ENCODE measurements at regions not wholly inside any gene's neighbourhood (a gene's known extent, or its start where the extent isn't known, plus 50 kb on each side); places are given as distances from the start of the nearest gene placed in this dataset.

DNA sequence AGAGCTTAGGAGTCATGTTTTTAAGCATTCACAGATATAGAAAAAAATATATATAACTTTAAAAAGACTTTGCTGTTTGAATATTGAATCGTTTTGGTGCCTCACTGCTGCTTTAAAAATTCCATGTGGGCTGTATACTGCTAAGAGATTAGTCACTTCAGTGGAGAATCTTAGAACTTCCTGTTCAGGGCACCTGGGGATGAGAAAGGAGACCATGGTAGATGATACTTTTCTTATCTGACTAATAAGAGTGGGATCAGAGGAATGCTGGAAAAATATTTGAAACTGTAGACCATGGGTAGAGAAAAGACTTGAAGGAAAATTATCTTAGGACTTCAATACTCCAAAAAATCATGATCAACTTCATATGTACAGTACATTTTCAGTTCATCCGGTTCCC is 442.2 kb upstream of the SETBP1 start:
- TF ChIP-seq, protein P1, sequence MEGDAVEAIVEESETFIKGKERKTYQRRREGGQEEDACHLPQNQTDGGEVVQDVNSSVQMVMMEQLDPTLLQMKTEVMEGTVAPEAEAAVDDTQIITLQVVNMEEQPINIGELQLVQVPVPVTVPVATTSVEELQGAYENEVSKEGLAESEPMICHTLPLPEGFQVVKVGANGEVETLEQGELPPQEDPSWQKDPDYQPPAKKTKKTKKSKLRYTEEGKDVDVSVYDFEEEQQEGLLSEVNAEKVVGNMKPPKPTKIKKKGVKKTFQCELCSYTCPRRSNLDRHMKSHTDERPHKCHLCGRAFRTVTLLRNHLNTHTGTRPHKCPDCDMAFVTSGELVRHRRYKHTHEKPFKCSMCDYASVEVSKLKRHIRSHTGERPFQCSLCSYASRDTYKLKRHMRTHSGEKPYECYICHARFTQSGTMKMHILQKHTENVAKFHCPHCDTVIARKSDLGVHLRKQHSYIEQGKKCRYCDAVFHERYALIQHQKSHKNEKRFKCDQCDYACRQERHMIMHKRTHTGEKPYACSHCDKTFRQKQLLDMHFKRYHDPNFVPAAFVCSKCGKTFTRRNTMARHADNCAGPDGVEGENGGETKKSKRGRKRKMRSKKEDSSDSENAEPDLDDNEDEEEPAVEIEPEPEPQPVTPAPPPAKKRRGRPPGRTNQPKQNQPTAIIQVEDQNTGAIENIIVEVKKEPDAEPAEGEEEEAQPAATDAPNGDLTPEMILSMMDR (conservative IDR thresholded peaks at IDR 0.05 in 1 of 2, IDR thresholded peaks at IDR 0.05 in 1 of 2; ENCODE audit: extremely low read depth in 1 of 2, insufficient read depth in 1 of 2, low read depth in 1 of 2, low read length in 2 of 2): no peak
- TF ChIP-seq EZH2 (IDR thresholded peaks at IDR 0.05; ENCODE audit: borderline replicate concordance, low read length): no peak

Data from mammary epithelial cell (primary cell).